DOHH2 (cell line): ENCODE measurements at regions not wholly inside any gene's neighbourhood (a gene's known extent, or its start where the extent isn't known, plus 50 kb on each side); places are given as distances from the start of the nearest gene placed in this dataset.

ENCODE experiments used
- EZH2phosphoT487 ChIP-seq: fragments of 200-600 bp; sonication (generic); IDR thresholded peaks from 2 replicates; pipeline ENCODE4 v1.6.1; 2017; ENCODE audit warnings: borderline replicate concordance, mild to moderate bottlenecking, antibody characterized with exemption, low read length, moderate library complexity, mixed read lengths
- TF ChIP-seq, protein P1 (sequence below): fragments of 200-600 bp; sonication (generic); IDR thresholded peaks from one replicate; pipeline ENCODE4 v1.5.1; 2014; ENCODE audit warnings: antibody characterized with exemption, mild to moderate bottlenecking, low read depth, low read length; ENCODE audit not compliant: poor library complexity, severe bottlenecking

- TF ChIP-seq, protein P1, sequence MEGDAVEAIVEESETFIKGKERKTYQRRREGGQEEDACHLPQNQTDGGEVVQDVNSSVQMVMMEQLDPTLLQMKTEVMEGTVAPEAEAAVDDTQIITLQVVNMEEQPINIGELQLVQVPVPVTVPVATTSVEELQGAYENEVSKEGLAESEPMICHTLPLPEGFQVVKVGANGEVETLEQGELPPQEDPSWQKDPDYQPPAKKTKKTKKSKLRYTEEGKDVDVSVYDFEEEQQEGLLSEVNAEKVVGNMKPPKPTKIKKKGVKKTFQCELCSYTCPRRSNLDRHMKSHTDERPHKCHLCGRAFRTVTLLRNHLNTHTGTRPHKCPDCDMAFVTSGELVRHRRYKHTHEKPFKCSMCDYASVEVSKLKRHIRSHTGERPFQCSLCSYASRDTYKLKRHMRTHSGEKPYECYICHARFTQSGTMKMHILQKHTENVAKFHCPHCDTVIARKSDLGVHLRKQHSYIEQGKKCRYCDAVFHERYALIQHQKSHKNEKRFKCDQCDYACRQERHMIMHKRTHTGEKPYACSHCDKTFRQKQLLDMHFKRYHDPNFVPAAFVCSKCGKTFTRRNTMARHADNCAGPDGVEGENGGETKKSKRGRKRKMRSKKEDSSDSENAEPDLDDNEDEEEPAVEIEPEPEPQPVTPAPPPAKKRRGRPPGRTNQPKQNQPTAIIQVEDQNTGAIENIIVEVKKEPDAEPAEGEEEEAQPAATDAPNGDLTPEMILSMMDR = no peak
- no peak for TF ChIP-seq EZH2phosphoT487
These were observed 265.7 kb upstream of the KCNJ16 start for GRCh38 chr17:69809331-69809730.
